ENCODE measurements at regions not wholly inside any gene's neighbourhood (a gene's known extent, or its start where the extent isn't known, plus 50 kb on each side); places are given as distances from the start of the nearest gene placed in this dataset.

- DNase-seq (ENCODE audit: insufficient read length, low spot score, missing footprints): no peak
- TF ChIP-seq CTCF (IDR thresholded peaks at IDR 0.05; ENCODE audit: extremely low read depth, low read depth, low read length): no peak
- H3K9me3 ChIP-seq (ENCODE audit: low read depth, low read length): no peaks in the 10 kb centered on the region
- no peaks in the 10 kb centered on the region for H3K79me2 ChIP-seq (ENCODE audit: insufficient read depth, low read length)
- no peak overlapping the region for H3K27ac ChIP-seq (ENCODE audit: low read depth, low read length)
- no peaks in the 10 kb centered on the region for H4K20me1 ChIP-seq (ENCODE audit: insufficient read depth, low read length)
- H3K36me3 ChIP-seq (ENCODE audit: insufficient read depth, low read length): no peaks in the 10 kb centered on the region
- H3K4me2 ChIP-seq (ENCODE audit: insufficient read depth, low read length): no peak overlapping the region
- no peak overlapping the region for H3K4me3 ChIP-seq (ENCODE audit: insufficient read depth, low read length)
- no peak overlapping the region for H2AFZ ChIP-seq (ENCODE audit: low read length)
- H3K27me3 ChIP-seq (ENCODE audit: insufficient read depth, low read length): no peaks in the 10 kb centered on the region
- H3K4me1 ChIP-seq (ENCODE audit: insufficient read depth, low read length): no peaks in the 10 kb centered on the region
Measured at GRCh38 chr20:39152742-39153141, 190.6 kb downstream of the DHX35 start.

GRCh38 chr20:39152126-39152525 lies 190.0 kb downstream of the DHX35 start:
- H3K79me2 ChIP-seq (ENCODE audit: insufficient read depth, low read length): no peaks in the 10 kb centered on the region
- H3K4me1 ChIP-seq (ENCODE audit: insufficient read depth, low read length): no peaks in the 10 kb centered on the region
- H3K4me2 ChIP-seq (ENCODE audit: insufficient read depth, low read length): no peak overlapping the region
- no peaks in the 10 kb centered on the region for H4K20me1 ChIP-seq (ENCODE audit: insufficient read depth, low read length)
- no peak overlapping the region for H3K4me3 ChIP-seq (ENCODE audit: insufficient read depth, low read length)
- no peaks in the 10 kb centered on the region for H3K9me3 ChIP-seq (ENCODE audit: low read depth, low read length)
- no peaks in the 10 kb centered on the region for H3K27me3 ChIP-seq (ENCODE audit: insufficient read depth, low read length)
- no peak for DNase-seq (ENCODE audit: insufficient read length, low spot score, missing footprints)
- H3K36me3 ChIP-seq (ENCODE audit: insufficient read depth, low read length): no peaks in the 10 kb centered on the region
- no peak overlapping the region for H3K27ac ChIP-seq (ENCODE audit: low read depth, low read length)
- no peak overlapping the region for H2AFZ ChIP-seq (ENCODE audit: low read length)
- no peak for TF ChIP-seq CTCF (IDR thresholded peaks at IDR 0.05; ENCODE audit: extremely low read depth, low read depth, low read length)

- Histone ChIP-seq H3K4me1 (ENCODE audit: insufficient read depth, low read length) (no peaks in the 10 kb centered on the region), H3K4me2 (ENCODE audit: insufficient read depth, low read length) (no peak overlapping the region), H3K79me2 (ENCODE audit: insufficient read depth, low read length) (no peaks in the 10 kb centered on the region), H3K9me3 (ENCODE audit: low read depth, low read length) (no peaks in the 10 kb centered on the region), H4K20me1 (ENCODE audit: insufficient read depth, low read length) (no peaks in the 10 kb centered on the region), H3K27me3 (ENCODE audit: insufficient read depth, low read length) (no peaks in the 10 kb centered on the region), H3K4me3 (ENCODE audit: insufficient read depth, low read length) (no peak overlapping the region), H3K27ac (ENCODE audit: low read depth, low read length) (no peak overlapping the region), H2AFZ (ENCODE audit: low read length) (no peak overlapping the region), H3K36me3 (ENCODE audit: insufficient read depth, low read length) (no peaks in the 10 kb centered on the region)
- no peak for TF ChIP-seq CTCF (IDR thresholded peaks at IDR 0.05; ENCODE audit: extremely low read depth, low read depth, low read length)
- DNase-seq (ENCODE audit: insufficient read length, low spot score, missing footprints): no peak
Measured at GRCh38 chr20:39150501-39150900, 188.4 kb downstream of the DHX35 start.

GRCh38 chr20:39146394-39146793 lies 184.2 kb downstream of the DHX35 start:
- no peak for TF ChIP-seq CTCF (IDR thresholded peaks at IDR 0.05; ENCODE audit: extremely low read depth, low read depth, low read length)
- H3K27ac ChIP-seq (ENCODE audit: low read depth, low read length): no peak overlapping the region
- H3K27me3 ChIP-seq (ENCODE audit: insufficient read depth, low read length): no peaks in the 10 kb centered on the region
- DNase-seq (ENCODE audit: insufficient read length, low spot score, missing footprints): peak; percentile 9
- no peaks in the 10 kb centered on the region for H4K20me1 ChIP-seq (ENCODE audit: insufficient read depth, low read length)
- H3K4me1 ChIP-seq (ENCODE audit: insufficient read depth, low read length): no peaks in the 10 kb centered on the region
- H3K79me2 ChIP-seq (ENCODE audit: insufficient read depth, low read length): no peaks in the 10 kb centered on the region
- no peak overlapping the region for H2AFZ ChIP-seq (ENCODE audit: low read length)
- H3K4me3 ChIP-seq (ENCODE audit: insufficient read depth, low read length): no peak overlapping the region
- no peaks in the 10 kb centered on the region for H3K36me3 ChIP-seq (ENCODE audit: insufficient read depth, low read length)
- no peaks in the 10 kb centered on the region for H3K9me3 ChIP-seq (ENCODE audit: low read depth, low read length)
- H3K4me2 ChIP-seq (ENCODE audit: insufficient read depth, low read length): no peak overlapping the region
